ENCODE measurements at regions not wholly inside any gene's neighbourhood (a gene's known extent, or its start where the extent isn't known, plus 50 kb on each side); places are given as distances from the start of the nearest gene placed in this dataset.

- no peak for DNase-seq (ENCODE audit: low read depth)
Measured at GRCh38 chr10:78829565-78829964, 239.2 kb upstream of the ZMIZ1 start.

GRCh38 chr10:78830062-78830975 lies 238.4 kb upstream of the ZMIZ1 start:
- DNase-seq (ENCODE audit: low read depth), result no peak

- DNase-seq (ENCODE audit: low read depth), result no peak
Measured at GRCh38 chr10:78830976-78831375, 237.8 kb upstream of the ZMIZ1 start.

GRCh38 chr10:78831461-78831860 lies 237.3 kb upstream of the ZMIZ1 start:
- DNase-seq (ENCODE audit: low read depth), result no peak

GRCh38 chr10:78832281-78832680 lies 236.5 kb upstream of the ZMIZ1 start:
- DNase-seq (ENCODE audit: low read depth), result no peak

- DNase-seq (ENCODE audit: low read depth), result no peak
Measured at GRCh38 chr10:78838141-78838657, 230.6 kb upstream of the ZMIZ1 start.

- no peak for DNase-seq (ENCODE audit: low read depth)
Measured at GRCh38 chr10:78843495-78843894, 225.3 kb upstream of the ZMIZ1 start.

- DNase-seq (ENCODE audit: low read depth), result no peak
Measured at GRCh38 chr10:78844960-78845607, 223.7 kb upstream of the ZMIZ1 start.

- no peak for DNase-seq (ENCODE audit: low read depth)
Measured at GRCh38 chr10:78846071-78846470, 222.7 kb upstream of the ZMIZ1 start.

- DNase-seq (ENCODE audit: low read depth), result no peak
Measured at GRCh38 chr10:78846760-78847159, 222.0 kb upstream of the ZMIZ1 start.

- no peak for DNase-seq (ENCODE audit: low read depth)
Measured at GRCh38 chr10:78847485-78847884, 221.3 kb upstream of the ZMIZ1 start.

- DNase-seq (ENCODE audit: low read depth), result no peak
Measured at GRCh38 chr10:78849115-78849514, 219.7 kb upstream of the ZMIZ1 start.

GRCh38 chr10:78849731-78850130 lies 219.0 kb upstream of the ZMIZ1 start:
- DNase-seq (ENCODE audit: low read depth), result no peak

- DNase-seq (ENCODE audit: low read depth), result no peak
Measured at GRCh38 chr10:78850644-78851435, 217.9 kb upstream of the ZMIZ1 start.

GRCh38 chr10:78851647-78852046 lies 217.1 kb upstream of the ZMIZ1 start:
- DNase-seq (ENCODE audit: low read depth), result no peak

- no peak for DNase-seq (ENCODE audit: low read depth)
Measured at GRCh38 chr10:78852466-78853240, 216.1 kb upstream of the ZMIZ1 start.

- DNase-seq (ENCODE audit: low read depth), result no peak
Measured at GRCh38 chr10:78853864-78854263, 214.9 kb upstream of the ZMIZ1 start.

- DNase-seq (ENCODE audit: low read depth), result no peak
Measured at GRCh38 chr10:78856421-78856820, 212.3 kb upstream of the ZMIZ1 start.

- DNase-seq (ENCODE audit: low read depth), result no peak
Measured at GRCh38 chr10:78857193-78857592, 211.6 kb upstream of the ZMIZ1 start.

- no peak for DNase-seq (ENCODE audit: low read depth)
Measured at GRCh38 chr10:78859266-78859665, 209.5 kb upstream of the ZMIZ1 start.

GRCh38 chr10:78859769-78860168 lies 209.0 kb upstream of the ZMIZ1 start:
- no peak for DNase-seq (ENCODE audit: low read depth)

Data from activated T-cell treated with anti-CD3 and anti-CD28 coated beads for 48 hours (primary cell).